ENCODE measurements at regions not wholly inside any gene's neighbourhood (a gene's known extent, or its start where the extent isn't known, plus 50 kb on each side); places are given as distances from the start of the nearest gene placed in this dataset.

DNA sequence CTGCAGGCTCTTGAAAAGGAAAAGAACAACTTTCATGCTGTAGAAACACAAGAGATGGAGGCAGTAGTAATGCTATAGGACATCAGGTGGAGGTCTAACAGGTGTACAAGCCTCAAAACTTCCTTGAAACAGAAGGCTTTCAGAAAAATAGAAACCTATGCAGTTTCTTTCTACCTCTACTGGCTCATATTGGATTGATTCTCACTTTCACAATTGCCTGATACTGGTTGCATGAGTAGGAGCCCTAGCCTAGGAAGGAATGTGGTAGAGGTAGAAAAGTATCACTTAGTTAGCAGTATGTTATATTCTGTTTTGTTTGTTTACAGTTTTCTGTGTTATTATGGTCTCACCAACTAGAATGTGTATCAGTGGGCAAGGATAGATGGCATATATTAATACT is 175.4 kb upstream of the GORAB start:
- TF ChIP-seq, protein P1, sequence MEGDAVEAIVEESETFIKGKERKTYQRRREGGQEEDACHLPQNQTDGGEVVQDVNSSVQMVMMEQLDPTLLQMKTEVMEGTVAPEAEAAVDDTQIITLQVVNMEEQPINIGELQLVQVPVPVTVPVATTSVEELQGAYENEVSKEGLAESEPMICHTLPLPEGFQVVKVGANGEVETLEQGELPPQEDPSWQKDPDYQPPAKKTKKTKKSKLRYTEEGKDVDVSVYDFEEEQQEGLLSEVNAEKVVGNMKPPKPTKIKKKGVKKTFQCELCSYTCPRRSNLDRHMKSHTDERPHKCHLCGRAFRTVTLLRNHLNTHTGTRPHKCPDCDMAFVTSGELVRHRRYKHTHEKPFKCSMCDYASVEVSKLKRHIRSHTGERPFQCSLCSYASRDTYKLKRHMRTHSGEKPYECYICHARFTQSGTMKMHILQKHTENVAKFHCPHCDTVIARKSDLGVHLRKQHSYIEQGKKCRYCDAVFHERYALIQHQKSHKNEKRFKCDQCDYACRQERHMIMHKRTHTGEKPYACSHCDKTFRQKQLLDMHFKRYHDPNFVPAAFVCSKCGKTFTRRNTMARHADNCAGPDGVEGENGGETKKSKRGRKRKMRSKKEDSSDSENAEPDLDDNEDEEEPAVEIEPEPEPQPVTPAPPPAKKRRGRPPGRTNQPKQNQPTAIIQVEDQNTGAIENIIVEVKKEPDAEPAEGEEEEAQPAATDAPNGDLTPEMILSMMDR (conservative IDR thresholded peaks at IDR 0.05; ENCODE audit: low read length), result no peak
- TF ChIP-seq EZH2phosphoT487 (IDR thresholded peaks at IDR 0.05; ENCODE audit: borderline replicate concordance, low read depth, low read length), result no peak
- Histone ChIP-seq H3K27ac (ENCODE audit: low read depth, low read length, poor library complexity, severe bottlenecking) (no peak overlapping the region), H3K9me3 (ENCODE audit: low read length) (no peaks in the 10 kb centered on the region; the same call in 1 of the 2 replicates), H4K20me1 (ENCODE audit: insufficient read depth, low read length) (no peaks in the 10 kb centered on the region), H2AFZ (ENCODE audit: low read length) (no peak overlapping the region), H3K4me2 (ENCODE audit: low read length) (no peak overlapping the region), H3K9me2 (ENCODE audit: insufficient read depth, low read length) (no peaks in the 10 kb centered on the region), H3K79me2 (ENCODE audit: insufficient read depth, low read depth, low read length) (no peaks in the 10 kb centered on the region), H3K4me3 (ENCODE audit: low read depth, low read length, poor library complexity, severe bottlenecking) (no peak overlapping the region), H3K36me3 (ENCODE audit: insufficient read depth, low read length) (no peaks in the 10 kb centered on the region), H3K4me1 (ENCODE audit: insufficient read depth, low read length, poor library complexity, severe bottlenecking) (no peaks in the 10 kb centered on the region)
- no peak for DNase-seq (ENCODE audit: low spot score)
- intact Hi-C loops (cut with micrococcal nuclease; ENCODE audit: unreplicated experiment), result no loop called here
- CTCF ChIA-PET (ENCODE audit: unreplicated experiment), result no interaction called here
- POLR2A ChIA-PET, result no interaction called here
- BruUV-seq (replicated peaks), result no TSS peak

- Histone ChIP-seq H2AFZ (ENCODE audit: low read length) (no peak overlapping the region), H3K9me3 (ENCODE audit: low read length) (no peaks in the 10 kb centered on the region; the same call in 1 of the 2 replicates), H3K4me1 (ENCODE audit: insufficient read depth, low read length, poor library complexity, severe bottlenecking) (no peaks in the 10 kb centered on the region), H4K20me1 (ENCODE audit: insufficient read depth, low read length) (no peaks in the 10 kb centered on the region), H3K4me3 (ENCODE audit: low read depth, low read length, poor library complexity, severe bottlenecking) (no peak overlapping the region), H3K9me2 (ENCODE audit: insufficient read depth, low read length) (no peaks in the 10 kb centered on the region), H3K4me2 (ENCODE audit: low read length) (no peak overlapping the region), H3K79me2 (ENCODE audit: insufficient read depth, low read depth, low read length) (no peaks in the 10 kb centered on the region), H3K36me3 (ENCODE audit: insufficient read depth, low read length) (no peaks in the 10 kb centered on the region), H3K27ac (ENCODE audit: low read depth, low read length, poor library complexity, severe bottlenecking) (no peak overlapping the region)
- POLR2A ChIA-PET, result no interaction called here
- no TSS peak for BruUV-seq (replicated peaks)
- CTCF ChIA-PET (ENCODE audit: unreplicated experiment), result no interaction called here
- no peak for TF ChIP-seq EZH2phosphoT487 (IDR thresholded peaks at IDR 0.05; ENCODE audit: borderline replicate concordance, low read depth, low read length)
- intact Hi-C loops (cut with micrococcal nuclease; ENCODE audit: unreplicated experiment), result no loop called here
- no peak for DNase-seq (ENCODE audit: low spot score)
Measured at GRCh38 chr1:170357750-170358149, 174.2 kb upstream of the GORAB start.

DNA sequence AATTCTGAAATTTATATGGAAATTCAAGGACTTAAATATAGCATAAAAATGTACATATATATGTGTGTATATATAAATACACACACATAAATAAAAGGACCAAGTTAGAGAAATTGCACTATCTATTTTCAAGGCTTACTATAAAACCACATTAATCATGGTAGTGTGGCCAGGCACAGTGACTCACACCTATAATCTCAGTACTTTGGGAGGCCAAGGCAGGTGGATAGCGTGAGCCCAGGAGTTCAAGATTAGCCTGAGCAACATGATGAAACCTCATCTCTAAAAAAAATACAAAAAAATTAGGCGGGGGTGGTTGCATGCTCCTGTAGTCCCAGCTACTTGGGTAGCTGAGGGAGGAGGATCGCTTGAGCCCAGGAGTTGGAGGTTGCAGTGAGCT is 171.4 kb upstream of the GORAB start:
- intact Hi-C loops (cut with micrococcal nuclease; ENCODE audit: unreplicated experiment), result no loop called here
- no peaks in the 10 kb centered on the region; the same call in 1 of the 2 replicates for H3K9me3 ChIP-seq (ENCODE audit: low read length)
- no peak overlapping the region for H2AFZ ChIP-seq (ENCODE audit: low read length)
- H3K4me2 ChIP-seq (ENCODE audit: low read length), result no peak overlapping the region
- H3K79me2 ChIP-seq (ENCODE audit: insufficient read depth, low read depth, low read length), result no peaks in the 10 kb centered on the region
- ChIA-PET POLR2A (no interaction called here), CTCF (ENCODE audit: unreplicated experiment) (no interaction called here)
- H3K9me2 ChIP-seq (ENCODE audit: insufficient read depth, low read length), result no peaks in the 10 kb centered on the region
- H3K4me1 ChIP-seq (ENCODE audit: insufficient read depth, low read length, poor library complexity, severe bottlenecking), result no peaks in the 10 kb centered on the region
- no peak for DNase-seq (ENCODE audit: low spot score)
- no peaks in the 10 kb centered on the region for H3K36me3 ChIP-seq (ENCODE audit: insufficient read depth, low read length)
- BruUV-seq (replicated peaks), result no TSS peak
- no peak for TF ChIP-seq EZH2phosphoT487 (IDR thresholded peaks at IDR 0.05; ENCODE audit: borderline replicate concordance, low read depth, low read length)
- TF ChIP-seq, protein P1 (conservative IDR thresholded peaks at IDR 0.05; ENCODE audit: low read length), result no peak
- no peak overlapping the region for H3K4me3 ChIP-seq (ENCODE audit: low read depth, low read length, poor library complexity, severe bottlenecking)
- H3K27ac ChIP-seq (ENCODE audit: low read depth, low read length, poor library complexity, severe bottlenecking), result no peak overlapping the region
- no peaks in the 10 kb centered on the region for H4K20me1 ChIP-seq (ENCODE audit: insufficient read depth, low read length)

Data from OCI-LY7 (cell line).